CD4-positive, alpha-beta T cell treated with Interferon alpha-2 for 1 hour (primary cell): ENCODE measurements at regions not wholly inside any gene's neighbourhood (a gene's known extent, or its start where the extent isn't known, plus 50 kb on each side); places are given as distances from the start of the nearest gene placed in this dataset.

Experiments used
- DNase-seq, 2 donors: peaks; one replicate each; pipeline ENCODE4 v3.0.0-alpha.2; 2020 to 2022

- DNase-seq, result no peak
Observed at GRCh38 chr2:5959836-5960820, 267.9 kb downstream of the SOX11 start.

- no peak for DNase-seq
Observed at GRCh38 chr2:5967506-5967905, 275.3 kb downstream of the SOX11 start.

DNA sequence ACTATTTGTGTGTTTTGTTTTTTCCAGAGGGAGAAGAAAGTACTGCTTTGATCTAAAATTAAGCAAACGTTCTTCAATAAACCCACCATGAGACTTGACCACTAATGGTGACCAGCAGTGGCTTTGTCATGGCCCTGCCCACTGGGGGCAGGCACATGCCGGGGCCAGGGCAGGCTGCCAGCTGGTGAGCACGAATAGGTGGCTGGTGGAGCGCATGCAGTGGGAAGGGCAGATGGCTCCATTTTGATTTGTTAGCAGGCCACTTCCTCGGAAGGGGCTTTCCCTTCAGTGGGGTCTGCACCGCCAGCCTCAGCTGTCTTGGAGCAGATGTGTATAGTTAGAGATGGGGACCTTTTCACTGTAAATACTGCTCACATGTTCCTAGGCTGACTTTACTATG, 277.1 kb downstream of the SOX11 start:
- no peak for DNase-seq

DNA sequence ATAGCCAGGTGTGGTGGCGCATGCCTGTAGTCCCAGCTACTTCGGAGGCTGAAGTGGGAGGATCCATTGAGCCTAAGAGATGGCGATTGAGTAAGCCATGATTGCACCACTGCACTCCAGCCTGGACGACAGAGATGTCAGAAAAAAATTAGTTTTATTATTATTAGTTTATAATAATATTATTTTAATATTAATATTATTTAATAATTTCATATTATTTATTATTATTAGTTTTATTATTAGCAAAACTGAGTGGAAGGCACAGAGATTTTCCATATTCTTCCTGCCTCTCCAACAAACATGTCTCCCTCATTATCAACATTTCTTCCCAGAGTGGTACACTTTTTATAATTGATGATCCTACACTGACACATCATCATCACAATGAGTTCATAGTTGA, 278.2 kb downstream of the SOX11 start:
- no peak for DNase-seq

- DNase-seq, result no peak
Observed at GRCh38 chr2:5974477-5974876, 282.3 kb downstream of the SOX11 start.

DNA sequence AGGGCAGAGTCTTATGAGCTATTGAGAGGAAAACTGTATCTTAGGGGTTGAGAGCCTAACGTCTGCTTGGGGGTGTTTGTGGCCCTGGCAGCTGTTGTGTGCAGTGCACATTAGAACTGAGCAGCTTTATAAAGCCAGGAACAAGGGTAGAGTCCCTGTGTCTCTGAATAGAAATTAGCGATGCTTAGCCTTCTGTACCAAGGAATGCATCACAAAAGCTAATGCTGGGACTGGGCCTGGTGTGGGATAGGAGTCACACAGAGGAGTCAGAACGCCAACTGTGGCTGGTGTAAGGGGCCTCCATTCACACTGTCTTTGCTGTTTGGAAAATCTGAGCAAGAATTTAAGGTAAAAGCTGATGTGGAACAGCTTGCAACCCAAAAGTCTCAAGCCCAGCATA, 283.2 kb downstream of the SOX11 start:
- no peak for DNase-seq

DNA sequence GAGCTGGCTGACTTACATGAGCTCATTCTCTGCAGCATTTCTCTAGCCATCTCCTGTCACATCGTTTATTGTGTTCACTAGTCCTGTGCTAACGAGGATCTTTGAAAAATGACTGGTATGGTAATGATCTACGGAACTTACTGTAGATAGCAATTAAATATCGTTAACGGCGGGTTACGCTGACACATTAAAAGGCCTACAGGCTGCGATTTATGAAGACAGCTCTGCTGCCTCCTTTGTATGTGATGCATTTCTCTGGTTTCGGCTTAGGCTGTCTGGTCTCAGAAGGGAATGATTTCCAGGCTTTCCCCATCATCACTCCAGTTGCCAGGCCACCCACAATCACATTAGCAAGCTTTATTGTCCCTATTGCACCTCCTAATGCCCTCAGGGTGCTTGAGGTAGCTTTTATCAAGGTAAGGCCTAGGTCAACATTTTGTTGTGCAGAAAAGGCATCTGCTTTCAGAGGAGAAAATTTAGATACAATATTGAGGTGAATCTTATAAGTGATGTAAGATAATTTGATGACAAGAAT, 284.4 kb downstream of the SOX11 start:
- DNase-seq, result no peak

DNA sequence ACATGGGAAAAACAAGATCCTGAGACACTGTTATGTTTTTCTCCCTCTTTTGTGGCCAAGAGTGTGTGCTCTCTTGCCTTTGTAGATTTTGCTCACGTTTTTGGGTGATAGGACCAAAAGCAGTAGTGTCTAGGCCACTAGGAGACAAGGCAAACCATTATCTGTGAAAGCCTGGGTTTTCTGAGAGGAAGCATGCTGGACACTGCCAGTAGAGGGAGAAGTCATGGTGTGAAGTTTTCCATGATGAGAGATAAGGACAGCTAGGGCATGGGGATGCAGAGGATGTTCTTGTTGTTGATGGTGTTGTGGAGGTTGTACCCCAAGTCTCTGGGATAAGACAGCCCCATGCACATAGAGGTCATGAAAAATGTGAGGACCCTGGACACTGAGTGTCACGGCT, 285.3 kb downstream of the SOX11 start:
- no peak for DNase-seq

DNA sequence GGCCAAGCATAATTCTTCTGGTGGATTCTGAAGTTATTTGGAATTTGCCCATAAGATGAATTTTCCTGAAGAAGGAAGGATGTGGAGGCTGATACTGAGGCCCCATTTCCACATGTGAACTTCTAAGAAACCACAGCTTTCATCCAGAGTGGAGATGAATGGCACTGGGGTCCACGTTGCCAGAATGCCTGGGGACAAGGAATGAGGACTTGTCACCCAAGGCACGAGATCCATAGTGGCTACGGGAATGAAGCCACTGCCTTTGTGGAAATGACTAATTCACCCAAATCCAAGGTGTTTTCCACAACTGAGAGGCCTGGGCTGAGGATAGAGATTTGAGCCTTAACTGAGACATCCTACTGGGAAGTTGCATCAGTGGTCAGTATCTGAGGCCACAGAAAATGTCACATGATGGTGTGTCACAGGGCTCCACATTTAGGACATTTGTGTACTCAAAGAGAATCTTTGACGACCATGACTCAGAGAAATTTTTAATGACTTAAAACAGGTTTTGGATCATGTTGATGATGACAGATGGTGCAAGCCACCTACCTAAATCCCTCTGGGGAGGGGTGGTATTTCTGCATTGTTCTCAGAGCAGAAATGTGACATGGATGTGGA, 286.1 kb downstream of the SOX11 start:
- no peak for DNase-seq

DNA sequence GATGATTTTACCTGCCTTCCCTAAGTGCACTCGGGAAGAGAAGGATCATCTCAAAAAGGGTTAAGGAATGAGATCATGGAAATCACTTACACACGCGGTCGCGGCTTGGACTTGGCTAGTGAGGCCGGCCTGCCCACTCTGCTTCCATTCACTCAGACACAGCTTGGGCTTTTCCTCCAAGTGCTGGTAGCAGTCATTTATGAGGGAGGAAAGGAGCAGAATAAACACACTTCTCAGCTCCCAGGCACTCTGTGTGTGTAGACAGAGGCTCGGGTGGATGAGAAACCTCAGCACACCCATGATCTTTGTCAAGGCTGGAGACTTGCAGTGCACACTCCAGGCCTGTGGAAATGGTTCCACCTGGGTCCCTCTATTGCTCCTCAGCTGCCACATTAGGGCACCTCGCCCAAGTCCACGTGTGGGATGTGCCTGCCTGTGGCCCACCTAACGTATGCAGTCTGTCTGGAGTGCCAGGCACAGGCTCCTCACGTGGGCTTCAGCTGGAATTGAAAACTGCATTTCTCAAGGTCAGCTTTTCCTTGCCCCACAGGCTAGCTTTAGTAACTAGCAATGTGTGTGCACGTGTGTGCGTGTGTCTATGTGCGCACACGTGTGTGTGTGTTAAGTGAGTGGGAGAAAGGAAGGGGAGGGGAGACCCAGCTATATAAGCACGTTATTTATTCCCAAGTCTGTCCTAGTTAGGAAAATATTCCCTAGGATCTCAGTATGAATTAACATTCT, 288.4 kb downstream of the SOX11 start:
- no peak for DNase-seq

- DNase-seq, result no peak
Observed at GRCh38 chr2:5982193-5982902, 290.2 kb downstream of the SOX11 start.

DNA sequence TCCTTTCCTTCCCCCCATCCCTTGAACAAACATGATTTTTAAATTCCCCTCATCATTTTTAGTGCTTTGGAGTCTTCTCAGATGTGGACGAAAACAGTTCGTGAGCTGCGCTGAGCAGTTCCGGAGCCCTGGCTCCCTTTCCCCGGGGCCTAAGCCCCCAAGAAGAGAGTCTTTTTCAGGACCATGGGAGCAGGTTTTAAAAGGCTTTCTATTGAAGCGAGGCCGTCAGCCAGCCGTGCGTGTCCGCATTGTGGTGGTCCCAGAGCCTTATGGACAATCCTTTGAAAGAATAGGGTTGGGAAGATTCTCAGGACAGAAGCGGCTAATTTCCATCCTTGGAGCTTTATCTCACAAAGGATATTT, 290.7 kb downstream of the SOX11 start:
- DNase-seq, result no peak

- no peak for DNase-seq
Observed at GRCh38 chr2:5983511-5984272, 291.5 kb downstream of the SOX11 start.

- no peak for DNase-seq
Observed at GRCh38 chr2:5984273-5984655, 292.1 kb downstream of the SOX11 start.

DNA sequence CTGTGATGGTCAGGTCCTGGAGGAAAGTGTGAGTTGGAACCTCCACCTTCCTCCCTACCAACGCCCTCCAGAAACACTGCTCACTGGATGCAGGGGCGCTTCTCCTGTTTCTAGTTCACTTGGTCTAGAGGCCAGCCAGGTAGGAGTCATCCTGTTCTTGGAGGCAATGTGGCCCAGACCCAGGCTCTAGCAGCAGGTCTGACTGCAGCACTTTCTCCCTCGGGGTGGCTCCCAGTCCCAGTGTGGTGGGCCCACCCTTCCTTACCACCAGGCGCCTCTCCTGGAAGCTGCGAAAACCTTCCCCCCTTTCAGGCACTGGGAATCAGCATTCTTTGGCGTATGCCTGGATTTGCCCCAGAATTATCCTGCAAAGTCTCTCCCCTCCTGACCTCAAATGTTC, 292.8 kb downstream of the SOX11 start:
- DNase-seq, result no peak

- no peak for DNase-seq
Observed at GRCh38 chr2:5985536-5986385, 293.6 kb downstream of the SOX11 start.

DNA sequence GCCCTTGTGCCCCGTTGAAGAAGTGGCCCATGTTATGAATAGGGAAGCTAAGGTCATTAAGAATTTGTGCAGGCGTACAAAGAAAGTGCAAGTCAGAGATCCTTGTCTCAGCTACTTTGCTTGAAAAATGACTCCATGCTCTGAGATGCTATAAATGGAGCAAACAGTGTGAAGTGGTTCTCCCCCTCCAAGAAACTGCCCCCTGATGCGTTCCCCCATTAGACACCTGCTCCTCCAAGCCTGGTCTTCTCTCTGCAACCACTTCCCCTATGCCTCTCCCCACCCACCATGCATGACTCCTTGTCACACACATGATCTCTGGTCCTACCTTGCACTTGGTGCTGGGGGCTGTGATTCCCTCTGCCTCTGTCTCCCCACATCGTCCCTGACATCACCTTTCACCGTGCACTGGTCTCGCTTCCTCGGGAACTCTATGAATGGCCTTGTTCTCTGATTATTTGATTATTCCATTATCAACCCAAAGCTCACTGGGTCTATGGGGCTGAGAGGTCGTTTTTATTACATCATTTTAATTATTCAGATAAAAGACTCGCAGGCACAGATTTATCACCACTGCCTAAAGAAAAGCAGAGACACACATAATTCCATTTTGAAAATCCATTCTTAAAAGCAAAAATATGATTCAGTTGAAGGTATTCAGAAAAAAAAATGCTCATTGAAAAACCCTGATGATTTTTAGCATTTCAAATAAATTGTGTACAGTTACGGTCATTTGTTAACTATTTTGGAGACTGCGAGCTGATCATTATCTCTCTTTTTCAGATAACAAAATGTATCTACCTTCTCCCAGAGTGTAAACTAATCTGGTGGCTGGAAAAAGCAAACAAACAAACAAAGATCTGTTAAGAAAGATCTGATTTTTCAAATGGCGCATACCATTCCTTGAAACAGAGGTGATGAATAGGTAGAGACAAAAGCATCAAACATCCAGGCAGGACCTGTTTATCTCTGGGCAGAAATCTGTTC, 294.9 kb downstream of the SOX11 start:
- no peak for DNase-seq

DNA sequence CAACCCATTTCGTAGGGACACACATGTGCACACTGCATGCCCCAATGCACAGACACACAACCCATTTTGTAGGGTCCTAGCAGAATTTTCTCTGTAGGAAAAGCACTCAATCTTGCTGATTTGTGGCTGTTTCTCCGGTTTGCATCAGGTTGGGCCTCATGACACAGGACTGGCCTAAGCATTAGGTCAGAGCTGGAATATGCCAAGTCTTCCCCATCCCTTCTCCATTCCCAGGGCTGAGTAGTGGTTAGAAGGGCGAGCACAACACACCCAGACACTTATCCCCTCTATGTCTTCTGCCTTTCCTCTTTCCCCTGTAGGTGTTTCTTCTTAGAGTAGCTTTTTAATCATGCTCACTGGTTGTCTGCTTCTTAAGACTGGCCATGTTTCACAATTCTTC, 295.9 kb downstream of the SOX11 start:
- DNase-seq, result no peak

DNA sequence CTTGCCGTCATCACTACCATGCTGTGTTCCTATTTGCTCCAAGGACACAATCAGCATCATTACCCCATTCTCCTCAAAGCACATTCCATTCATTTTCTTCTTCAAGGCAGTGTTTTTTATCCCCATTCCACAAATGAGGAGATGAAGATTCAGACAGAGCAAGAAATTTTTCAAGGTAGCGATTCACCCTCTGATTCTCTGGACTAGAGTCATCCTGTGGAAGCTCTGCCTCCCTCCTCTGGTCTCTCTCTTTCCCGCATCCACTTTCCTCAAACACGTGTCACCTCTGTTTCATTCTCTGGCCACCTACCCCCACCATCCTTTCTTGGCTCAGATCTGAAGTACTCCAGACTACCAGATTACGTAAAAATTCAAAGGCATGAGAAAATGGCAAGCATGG, 297.9 kb downstream of the SOX11 start:
- DNase-seq, result no peak
